ENCODE measurements at regions not wholly inside any gene's neighbourhood (a gene's known extent, or its start where the extent isn't known, plus 50 kb on each side); places are given as distances from the start of the nearest gene placed in this dataset.

GRCh38 chr2:239544918-239545465 is 144.2 kb upstream of the HDAC4 start:
- TF ChIP-seq ZNF184 (tag by site-specific recombination; IDR thresholded peaks at IDR 0.05), result no peak
- 0 out of 2 replicates have a peak, but pooled peaks have one; percentile 16 for TF ChIP-seq EGR2 (tag by site-specific recombination; IDR thresholded peaks at IDR 0.05; ENCODE audit: low read depth)
- POLR2A ChIA-PET, result no interaction called here
- H3K27ac ChIP-seq (ENCODE audit: extremely low read depth, low read depth, low read length), result no peak overlapping the region

GRCh38 chr2:239544143-239544917 is 143.5 kb upstream of the HDAC4 start:
- ChIA-PET POLR2A (no interaction called here), CTCF (no interaction called here)
- no peak overlapping the region for H3K4me3 ChIP-seq (ENCODE audit: low read depth, low read length)
- H3K27ac ChIP-seq (ENCODE audit: extremely low read depth, low read depth, low read length), result no peak overlapping the region
- TF ChIP-seq GFI1B (tag by site-specific recombination; IDR thresholded peaks at IDR 0.05), result no peak
- TF ChIP-seq HOXA7 (CRISPR knock-in tag; IDR thresholded peaks at IDR 0.05; ENCODE audit: borderline replicate concordance), result no peak
- no peak for TF ChIP-seq ZNF354C (tag by site-specific recombination; IDR thresholded peaks at IDR 0.05; ENCODE audit: borderline replicate concordance, low read depth)
- no peak for TF ChIP-seq ZNF792 (tag by site-specific recombination; IDR thresholded peaks at IDR 0.05)
- TF ChIP-seq ATF2 (tag by site-specific recombination; IDR thresholded peaks at IDR 0.05; ENCODE audit: low read depth), result no peak
- TF ChIP-seq ZNF48 (tag by site-specific recombination; IDR thresholded peaks at IDR 0.05), result no peak
- no peak for TF ChIP-seq KLF10 (tag by site-specific recombination; IDR thresholded peaks at IDR 0.05)
- no peak for TF ChIP-seq ZBTB8A (tag by site-specific recombination; IDR thresholded peaks at IDR 0.05)
- no peak for TF ChIP-seq SALL2 (tag by site-specific recombination; IDR thresholded peaks at IDR 0.05; ENCODE audit: borderline replicate concordance)
- no peak for TF ChIP-seq ZNF610 (tag by site-specific recombination; IDR thresholded peaks at IDR 0.05; ENCODE audit: borderline replicate concordance)
- no peak for TF ChIP-seq ZNF664 (tag by site-specific recombination; IDR thresholded peaks at IDR 0.05)
- TF ChIP-seq, protein P1, sequence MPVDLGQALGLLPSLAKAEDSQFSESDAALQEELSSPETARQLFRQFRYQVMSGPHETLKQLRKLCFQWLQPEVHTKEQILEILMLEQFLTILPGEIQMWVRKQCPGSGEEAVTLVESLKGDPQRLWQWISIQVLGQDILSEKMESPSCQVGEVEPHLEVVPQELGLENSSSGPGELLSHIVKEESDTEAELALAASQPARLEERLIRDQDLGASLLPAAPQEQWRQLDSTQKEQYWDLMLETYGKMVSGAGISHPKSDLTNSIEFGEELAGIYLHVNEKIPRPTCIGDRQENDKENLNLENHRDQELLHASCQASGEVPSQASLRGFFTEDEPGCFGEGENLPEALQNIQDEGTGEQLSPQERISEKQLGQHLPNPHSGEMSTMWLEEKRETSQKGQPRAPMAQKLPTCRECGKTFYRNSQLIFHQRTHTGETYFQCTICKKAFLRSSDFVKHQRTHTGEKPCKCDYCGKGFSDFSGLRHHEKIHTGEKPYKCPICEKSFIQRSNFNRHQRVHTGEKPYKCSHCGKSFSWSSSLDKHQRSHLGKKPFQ (tag by site-specific recombination; IDR thresholded peaks at IDR 0.05), result no peak
- no peak for TF ChIP-seq SP7 (tag by site-specific recombination; IDR thresholded peaks at IDR 0.05)
- no peak for TF ChIP-seq ZNF837 (tag by site-specific recombination; IDR thresholded peaks at IDR 0.05)
- TF ChIP-seq ZNF211 (tag by site-specific recombination; IDR thresholded peaks at IDR 0.05; ENCODE audit: low read depth), result no peak
- no peak for TF ChIP-seq ZNF266 (tag by site-specific recombination; IDR thresholded peaks at IDR 0.05; ENCODE audit: low read depth)
- no peak for TF ChIP-seq ZNF596 (tag by site-specific recombination; IDR thresholded peaks at IDR 0.05)
- TF ChIP-seq ZBTB44 (tag by site-specific recombination; IDR thresholded peaks at IDR 0.05), result no peak
- no peaks in the 10 kb centered on the region for H3K36me3 ChIP-seq (ENCODE audit: control insufficient read depth in 2 of 2, insufficient read depth in 1 of 2, low read length in 2 of 2)
- H3K9me3 ChIP-seq (ENCODE audit: control insufficient read depth, insufficient read depth, low read depth, low read length), result no peaks in the 10 kb centered on the region
- H3K4me1 ChIP-seq (ENCODE audit: control insufficient read depth, insufficient read depth, low read length), result no peaks in the 10 kb centered on the region

More at GRCh38 chr2:239544918-239545465, 144.2 kb upstream of the HDAC4 start:
- no peaks in the 10 kb centered on the region for H3K9me3 ChIP-seq (ENCODE audit: control insufficient read depth, insufficient read depth, low read depth, low read length)
- no peak overlapping the region for H3K4me3 ChIP-seq (ENCODE audit: low read depth, low read length)
- CTCF ChIA-PET, result no interaction called here
- H3K36me3 ChIP-seq (ENCODE audit: control insufficient read depth in 2 of 2, insufficient read depth in 1 of 2, low read length in 2 of 2), result no peaks in the 10 kb centered on the region
- H3K4me1 ChIP-seq (ENCODE audit: control insufficient read depth, insufficient read depth, low read length), result no peaks in the 10 kb centered on the region

All from HEK293 (cell line).